ENCODE measurements at regions not wholly inside any gene's neighbourhood (a gene's known extent, or its start where the extent isn't known, plus 50 kb on each side); places are given as distances from the start of the nearest gene placed in this dataset.

- no peak for TF ChIP-seq CTCF (IDR thresholded peaks at IDR 0.05 in 8 of 11, conservative IDR thresholded peaks at IDR 0.05 in 3 of 11)
- no peak for TF ChIP-seq POLR2A (IDR thresholded peaks at IDR 0.05)
Measured at GRCh38 chr13:21287331-21287907, 111.0 kb downstream of the MRPL57 start.
